22Rv1 (cell line): ENCODE measurements at regions not wholly inside any gene's neighbourhood (a gene's known extent, or its start where the extent isn't known, plus 50 kb on each side); places are given as distances from the start of the nearest gene placed in this dataset.

ENCODE experiments used
- CTCF ChIP-seq: fragments of 450-650 bp; IDR thresholded peaks from 2 replicates; pipeline ENCODE4 v1.5.1; 2017; ENCODE audit warnings: mild to moderate bottlenecking
- ZFX ChIP-seq: fragments of 450-650 bp; IDR thresholded peaks from 2 replicates; pipeline ENCODE4 v1.6.1; 2017; ENCODE audit warnings: antibody characterized with exemption, borderline replicate concordance

GRCh38 chr18:21955757-21956652 lies 213.4 kb upstream of the GATA6 start:
- TF ChIP-seq CTCF: peak; percentile 98
- TF ChIP-seq ZFX: no peak
